Midbrain (tissue), 1 donor: ENCODE measurements at regions not wholly inside any gene's neighbourhood (a gene's known extent, or its start where the extent isn't known, plus 50 kb on each side); places are given as distances from the start of the nearest gene placed in this dataset.

ENCODE experiments used
- DNase-seq: peaks from one replicate; lab custom pipeline; 2025; lab: John Stamatoyannopoulos, UW

DNA sequence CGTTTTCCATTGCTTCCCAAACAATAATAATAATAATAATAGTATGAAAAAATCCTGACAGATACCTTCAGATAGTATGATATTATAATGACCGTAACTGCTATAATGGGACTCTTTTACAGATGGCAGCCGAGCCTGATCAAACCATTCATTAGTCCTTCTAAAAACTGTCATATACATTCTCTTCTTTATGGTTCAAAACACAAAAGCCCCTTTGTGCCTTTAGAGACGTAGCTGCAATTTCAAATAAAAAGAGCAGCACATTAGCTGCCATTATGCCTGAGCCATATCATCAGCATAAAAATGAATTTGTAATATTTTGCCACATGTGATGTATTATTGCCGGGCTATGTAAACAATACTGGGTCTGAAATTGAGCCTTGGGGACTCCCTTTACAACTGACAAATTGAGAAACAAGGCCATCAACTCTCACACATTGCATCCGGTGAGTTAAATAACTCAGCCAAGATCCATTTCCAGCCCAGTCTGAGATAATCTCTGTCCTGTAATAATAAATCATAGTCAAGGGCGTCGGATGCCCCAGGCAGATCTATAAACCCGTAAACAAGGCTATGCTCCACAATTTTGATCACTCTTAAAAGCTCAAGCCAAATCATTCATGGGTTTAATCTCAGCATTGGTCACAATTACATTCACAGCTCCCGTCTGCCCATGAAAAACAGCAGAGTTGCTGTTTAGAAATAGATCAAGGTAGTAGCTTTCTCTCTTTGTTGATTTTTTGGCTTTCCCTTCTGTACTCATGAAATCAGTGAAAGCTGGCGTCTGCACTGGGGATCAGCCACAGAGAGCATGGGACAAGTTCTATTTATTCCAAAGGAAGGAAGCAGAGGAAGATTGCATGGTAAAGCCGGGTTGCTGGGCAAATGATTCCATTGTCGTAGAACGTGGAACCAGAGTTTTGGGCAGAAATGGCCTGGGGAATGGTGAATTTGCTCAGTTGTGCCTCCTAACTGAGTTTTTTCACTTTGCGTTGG, 150.1 kb upstream of the BMPER start:
- no peak for DNase-seq

DNA sequence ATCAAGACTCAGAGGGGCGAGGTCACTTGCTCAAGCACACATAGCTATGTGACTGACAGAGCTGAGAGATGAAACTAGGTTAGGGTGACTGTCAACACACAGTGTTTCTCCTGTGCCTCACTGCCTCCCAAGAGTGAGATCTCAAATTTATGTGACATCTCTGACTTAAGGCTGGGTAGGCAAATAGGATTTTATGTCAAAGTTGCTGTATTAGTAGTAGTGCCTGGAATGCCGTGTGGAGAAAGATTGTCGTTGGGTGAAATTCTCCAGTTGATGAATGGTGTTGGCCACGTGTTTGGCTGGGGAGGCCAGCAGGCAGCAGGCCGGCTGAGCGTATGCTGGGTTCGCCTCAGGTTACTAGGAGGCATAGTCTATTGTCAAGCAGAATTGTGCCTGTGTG, 148.3 kb upstream of the BMPER start:
- no peak for DNase-seq

DNA sequence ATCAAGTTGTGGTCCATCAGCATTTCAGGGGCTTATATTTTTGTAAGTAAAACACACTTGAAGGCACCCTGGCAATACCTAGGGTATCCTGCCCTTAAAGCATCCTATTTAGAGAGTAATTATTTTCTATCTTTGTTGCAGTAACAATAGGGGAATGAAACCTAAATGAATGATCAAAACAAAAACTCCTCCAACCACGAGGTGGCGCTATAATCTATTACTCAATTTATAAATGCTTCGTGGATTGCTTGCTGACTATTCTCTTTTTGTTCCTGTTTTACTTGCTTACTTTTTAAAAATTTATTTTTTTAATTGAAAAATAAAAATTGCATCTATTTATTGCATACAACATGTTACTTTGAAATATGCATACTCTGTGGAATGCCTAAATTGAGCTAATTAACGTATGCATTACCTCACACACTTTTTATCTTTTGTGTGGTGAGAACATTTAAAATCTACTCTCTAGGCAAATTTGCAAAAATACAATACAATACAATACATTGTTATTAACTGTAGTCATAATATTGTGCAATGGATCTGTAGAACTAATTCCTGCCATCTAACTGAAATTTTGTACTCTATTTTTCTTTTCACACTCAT, 147.7 kb upstream of the BMPER start:
- peak; percentile 75 for DNase-seq

DNA sequence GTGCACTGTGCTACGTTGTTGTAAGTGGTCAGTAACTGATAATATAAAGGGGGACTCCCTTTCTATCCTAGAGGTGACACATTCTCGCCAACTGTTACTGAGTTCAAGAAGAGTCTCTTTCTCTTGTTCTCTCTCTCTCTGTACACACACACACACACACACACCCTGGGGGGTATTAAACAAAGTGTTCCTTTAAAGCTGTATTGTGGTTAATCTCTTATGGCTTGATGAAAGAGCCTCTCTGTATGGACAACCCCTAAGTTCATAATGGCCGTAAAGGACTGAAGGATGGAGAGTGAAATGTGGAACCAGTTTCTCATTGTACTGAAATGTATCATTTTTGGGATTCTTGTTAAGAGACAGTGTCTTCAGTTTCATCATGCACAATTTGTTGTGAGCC, 145.2 kb upstream of the BMPER start:
- no peak for DNase-seq

DNA sequence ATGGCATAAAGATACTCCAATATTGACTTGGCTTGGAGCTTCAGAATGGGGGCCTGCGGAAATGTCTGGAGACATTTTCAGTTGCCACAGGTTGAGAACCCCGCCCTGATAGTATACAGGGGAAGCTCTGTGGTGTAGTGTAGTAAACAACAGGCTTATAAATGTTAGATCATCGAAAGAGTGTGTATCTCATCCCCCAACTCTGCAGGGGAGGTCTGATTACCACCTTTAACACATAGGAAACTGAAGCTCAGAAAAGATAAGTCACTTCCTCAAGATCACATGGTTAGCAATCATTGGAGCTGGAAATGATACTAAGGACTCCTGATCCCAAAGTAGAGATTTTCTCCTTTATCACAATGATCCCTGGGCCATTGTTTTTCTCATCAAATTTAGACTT, 144.5 kb upstream of the BMPER start:
- no peak for DNase-seq

DNA sequence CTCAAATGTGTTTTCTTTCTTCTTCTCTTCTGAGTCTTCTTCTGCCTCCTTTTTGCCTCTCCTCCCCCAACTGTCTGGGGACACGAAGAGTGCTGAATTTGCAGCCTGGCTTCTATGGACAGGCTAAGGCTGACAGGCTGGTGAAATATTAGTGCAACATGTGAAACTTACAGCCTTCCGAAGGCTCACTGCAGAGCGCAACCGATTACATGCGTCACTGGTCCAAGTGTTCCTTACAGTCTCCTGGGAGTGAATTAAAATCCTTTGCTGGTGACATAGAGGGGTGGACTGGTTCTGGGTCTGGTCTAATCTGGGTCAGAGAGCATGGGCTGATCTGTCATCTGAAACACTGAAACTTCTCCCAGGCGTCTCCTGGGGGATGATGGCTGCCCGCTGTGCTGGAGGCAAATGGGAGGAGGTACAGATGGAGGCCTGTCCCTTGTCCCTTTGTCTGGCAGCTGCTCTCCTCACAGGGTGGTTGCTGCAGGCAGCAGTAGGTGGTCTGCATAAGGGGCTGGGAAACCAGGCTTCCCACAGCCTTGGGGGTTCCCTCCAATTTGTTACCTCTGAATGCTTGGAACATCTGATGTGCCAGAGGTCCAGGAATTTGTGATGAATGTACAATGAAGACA, 143.8 kb upstream of the BMPER start:
- no peak for DNase-seq

DNA sequence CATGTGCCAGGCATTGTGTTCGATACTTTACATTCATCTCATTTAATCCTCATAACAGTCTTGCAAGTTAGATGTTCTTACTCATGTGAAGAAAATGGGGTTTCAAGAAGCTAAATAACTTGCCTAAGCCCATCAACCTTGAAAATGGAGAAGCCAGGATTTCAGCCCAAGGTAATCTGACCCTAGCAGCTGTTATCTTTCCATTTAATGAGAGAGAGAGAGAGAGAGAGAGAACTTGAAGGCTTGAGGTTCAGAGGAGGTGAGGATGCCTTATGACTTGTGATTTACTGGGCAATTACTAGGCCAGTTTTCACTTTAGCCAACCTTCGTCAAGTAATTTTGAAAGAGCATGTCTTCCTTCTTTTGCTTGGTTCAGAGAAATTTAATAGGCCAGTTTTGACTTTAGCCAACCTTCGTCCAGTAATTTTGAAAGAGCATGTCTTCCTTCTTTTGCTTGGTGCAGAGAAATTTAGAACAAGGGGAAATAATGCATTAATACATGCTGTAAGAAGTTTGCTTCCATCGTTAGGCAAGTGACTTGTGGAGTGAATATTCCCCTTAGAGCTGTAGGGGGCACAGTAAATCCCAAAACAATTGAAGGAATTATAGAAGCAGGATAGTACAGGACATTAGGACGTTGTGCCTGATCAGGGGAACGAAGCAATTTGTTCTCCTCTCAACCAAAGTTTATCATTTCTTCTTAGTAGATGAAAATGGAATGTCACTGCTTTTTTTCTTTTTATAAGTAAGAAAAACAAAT, 143.0 kb upstream of the BMPER start:
- no peak for DNase-seq

DNA sequence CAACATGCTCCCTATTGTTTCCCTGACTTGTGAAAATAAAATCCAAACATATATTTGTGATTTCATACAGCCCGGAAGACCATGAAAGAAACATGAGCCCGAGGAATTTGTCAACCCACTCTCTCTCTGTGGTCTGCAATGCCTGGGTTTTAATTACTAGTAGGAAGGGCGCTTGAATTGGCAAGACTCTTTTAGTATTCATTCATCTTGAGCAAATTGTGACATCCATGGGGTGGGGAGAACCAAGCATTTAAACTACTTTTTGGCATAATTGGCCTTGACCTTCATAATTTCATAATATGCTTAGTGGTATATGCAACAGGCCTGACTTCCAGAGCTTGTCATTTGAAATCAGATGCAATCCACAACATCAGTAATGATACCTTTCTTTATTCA, 142.4 kb upstream of the BMPER start:
- no peak for DNase-seq

DNA sequence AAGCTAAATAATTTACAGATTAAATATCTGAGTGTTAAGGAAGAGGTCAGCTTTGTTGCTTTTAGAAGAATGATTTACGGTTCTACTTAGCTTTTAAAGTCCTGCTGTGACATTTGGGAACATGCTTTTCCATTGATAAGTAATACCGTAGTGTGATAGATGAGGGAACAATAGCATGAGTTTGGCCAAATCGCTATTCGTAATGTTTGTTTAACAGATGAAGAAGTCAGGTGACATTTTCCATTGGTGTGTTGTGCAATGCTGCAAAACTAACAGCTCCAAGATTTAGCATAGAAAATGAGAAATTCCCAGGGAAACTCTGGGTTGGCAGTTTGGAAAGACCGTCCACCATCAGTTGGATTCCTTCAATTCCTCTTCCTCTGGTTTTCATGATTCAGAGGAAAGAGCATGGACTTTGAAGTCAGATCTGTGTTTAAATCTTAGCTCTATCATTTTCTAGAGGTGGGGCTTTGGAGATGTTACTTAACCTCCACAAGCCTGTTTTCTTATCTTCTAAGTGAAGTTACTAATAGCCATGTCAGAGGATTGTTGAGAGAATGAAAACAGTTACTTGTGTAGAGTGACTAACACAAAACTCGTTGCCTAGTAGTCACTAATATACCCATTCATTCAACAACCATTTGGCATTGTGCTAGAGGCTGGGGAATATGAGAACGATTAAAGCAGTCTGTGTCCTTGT, 140.4 kb upstream of the BMPER start:
- DNase-seq: no peak

DNA sequence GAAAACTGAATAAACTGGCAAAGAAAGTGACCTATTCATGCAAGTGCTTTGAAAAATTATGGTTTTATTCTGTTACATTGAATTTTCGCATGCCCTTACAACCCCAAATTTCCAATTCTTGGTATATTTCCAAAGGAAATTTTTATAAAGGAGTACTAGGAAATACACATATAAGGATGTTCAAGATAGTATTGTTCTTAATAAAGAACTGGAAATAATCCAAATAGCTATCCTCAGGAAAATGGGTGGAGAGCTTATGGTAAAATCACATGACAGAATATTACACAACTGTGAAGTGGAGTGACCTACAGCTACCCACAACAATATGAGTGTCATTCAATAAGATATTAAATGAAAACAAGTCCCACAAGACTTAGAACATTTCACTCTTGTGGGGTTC, 138.9 kb upstream of the BMPER start:
- no peak for DNase-seq

DNA sequence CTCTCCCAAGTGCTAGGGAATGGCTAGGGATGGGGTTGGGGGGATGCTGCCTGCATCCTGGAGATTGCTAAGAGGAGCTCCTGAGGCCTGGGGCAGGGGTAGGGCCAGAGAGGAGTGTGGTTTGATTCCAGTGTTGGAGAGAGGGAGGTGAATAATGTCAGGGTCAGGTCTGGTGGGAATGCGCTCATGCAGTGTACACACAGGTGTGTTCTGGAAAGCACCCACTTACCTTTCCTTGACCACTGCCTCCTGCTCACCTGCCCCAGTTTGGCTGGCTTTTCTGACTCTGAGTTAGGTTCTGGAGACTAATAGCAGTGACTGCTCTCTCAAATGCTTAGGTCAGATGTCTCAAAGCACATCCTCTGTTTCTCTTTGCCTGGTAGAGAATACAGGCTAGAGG, 135.4 kb upstream of the BMPER start:
- no peak for DNase-seq

DNA sequence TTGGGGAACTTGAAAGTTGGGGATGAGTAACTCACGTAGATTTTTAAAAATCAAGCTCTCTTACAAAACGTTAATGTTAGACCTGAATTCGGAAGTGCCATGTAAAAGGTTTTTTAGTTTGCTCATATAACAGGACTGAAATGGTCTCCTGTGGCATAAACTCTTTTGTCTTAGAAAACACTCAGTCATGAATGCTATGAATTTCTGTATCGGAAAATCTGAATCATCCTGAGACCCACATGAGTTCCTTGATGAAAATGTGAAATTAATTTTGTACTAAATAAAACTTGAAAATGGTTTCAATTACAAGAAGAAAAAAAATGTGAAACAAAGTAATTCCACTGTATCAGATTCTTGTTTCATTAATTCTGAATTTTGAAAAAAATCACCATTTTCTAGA, 134.8 kb upstream of the BMPER start:
- no peak for DNase-seq

DNA sequence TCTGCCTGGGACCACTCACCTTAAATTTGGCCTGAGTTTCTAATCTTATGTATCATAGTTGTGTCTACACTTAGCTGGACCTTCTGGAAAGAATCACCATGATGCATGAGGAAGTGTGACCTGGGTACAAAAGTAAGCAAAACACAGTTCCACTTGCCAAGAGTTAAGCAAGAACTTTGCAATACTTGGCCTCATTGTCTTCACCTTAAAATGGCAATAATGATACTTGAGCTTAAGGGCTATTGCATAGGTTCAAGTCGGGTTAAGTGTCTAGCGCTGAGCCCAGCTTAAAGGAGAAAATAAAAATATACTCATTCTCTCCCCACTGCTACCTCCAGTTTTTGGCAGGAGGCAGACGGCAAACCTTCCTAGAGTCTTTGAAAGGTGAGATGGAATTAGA, 133.9 kb upstream of the BMPER start:
- DNase-seq: no peak

DNA sequence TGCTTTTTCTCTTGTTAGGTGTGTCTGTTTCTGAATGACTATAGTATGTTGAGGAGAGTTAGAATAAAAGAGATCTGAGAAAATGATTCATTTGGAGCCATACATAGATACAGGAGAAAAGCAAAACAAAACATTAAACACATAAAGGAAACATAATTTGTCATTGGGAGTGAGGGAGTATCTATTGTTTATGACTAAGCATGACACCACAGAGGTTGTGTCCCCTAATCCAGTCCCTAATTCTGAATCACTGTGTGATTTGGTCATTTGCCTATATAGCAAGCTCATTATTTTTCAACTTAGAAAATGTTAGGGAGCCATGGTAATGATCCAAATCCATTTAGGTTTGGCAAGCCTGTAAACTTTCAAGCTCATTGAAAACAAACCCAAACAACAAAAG, 132.3 kb upstream of the BMPER start:
- DNase-seq: no peak

DNA sequence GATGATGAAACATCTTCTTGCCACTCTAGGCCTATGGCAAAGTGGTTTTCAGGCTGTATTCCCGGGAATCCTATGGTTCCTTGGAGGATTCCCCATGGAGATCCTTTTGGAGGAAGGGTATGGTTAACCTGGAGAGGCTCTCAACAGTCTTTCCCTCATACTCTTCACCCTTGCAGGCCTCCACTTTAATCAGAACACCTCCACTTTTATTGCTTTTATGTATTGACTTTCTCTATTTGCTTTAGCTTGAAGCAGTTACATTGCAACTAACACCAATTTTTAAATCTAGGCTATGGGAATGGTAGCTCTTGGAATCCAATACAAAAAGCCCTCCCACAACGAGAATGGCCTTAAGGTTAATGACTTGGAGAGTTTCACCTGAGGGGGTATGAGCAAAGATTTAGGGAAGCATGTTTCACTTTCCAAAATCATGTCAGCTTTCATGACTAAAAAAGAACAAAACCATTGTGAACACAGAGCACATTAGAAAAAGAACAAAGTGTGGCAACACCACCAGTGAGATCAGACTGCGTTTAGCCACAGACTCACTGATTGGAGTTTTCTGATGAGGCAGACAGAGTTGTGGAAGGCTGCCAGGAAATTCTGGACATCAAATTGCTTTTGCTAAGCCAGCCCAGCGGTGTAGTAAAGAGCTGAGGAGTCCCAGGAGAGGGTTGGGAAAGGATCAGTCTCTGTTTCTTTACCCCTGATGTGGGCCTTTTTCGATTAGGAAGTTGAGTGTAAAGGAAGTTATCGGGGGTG, 130.4 kb upstream of the BMPER start:
- DNase-seq: peak; percentile 36

DNA sequence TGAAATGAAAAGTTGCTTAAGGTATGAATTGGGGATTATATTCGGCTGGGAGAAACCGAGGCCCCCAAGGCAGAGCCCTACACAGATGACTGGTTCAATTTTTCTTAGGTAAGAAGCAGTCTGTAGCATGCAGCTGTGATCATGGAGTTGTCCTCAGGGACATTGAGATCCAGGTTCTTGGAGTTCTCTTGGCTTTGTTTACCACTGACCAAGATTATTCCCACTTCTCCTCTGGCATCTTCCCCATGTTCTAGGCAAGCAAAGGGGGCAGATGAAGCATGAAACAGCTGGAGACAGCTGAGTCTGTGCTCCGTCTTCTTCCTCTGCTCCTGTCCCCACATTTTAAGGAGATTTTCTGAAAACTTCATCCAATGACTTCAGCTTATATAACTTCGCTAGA, 129.5 kb upstream of the BMPER start:
- no peak for DNase-seq

DNA sequence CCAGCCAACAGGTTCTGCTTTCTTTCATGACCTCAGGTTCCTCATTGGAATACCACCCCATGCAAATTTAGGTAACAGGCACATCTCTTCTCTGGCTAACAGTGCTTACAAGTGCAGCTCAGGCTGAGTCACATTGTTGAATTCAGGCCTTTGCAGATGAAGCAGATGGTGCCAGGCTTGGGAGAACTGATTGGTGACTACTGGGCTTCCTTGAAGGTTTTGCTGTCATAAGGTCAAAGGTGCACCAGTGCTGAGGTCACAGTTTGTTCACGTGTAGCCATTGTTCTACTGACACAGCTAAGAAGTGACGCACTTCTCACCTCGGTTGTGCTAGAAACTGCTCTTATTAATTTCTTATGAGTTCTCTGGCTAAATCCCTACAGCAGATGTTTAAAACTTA, 128.6 kb upstream of the BMPER start:
- DNase-seq: no peak

DNA sequence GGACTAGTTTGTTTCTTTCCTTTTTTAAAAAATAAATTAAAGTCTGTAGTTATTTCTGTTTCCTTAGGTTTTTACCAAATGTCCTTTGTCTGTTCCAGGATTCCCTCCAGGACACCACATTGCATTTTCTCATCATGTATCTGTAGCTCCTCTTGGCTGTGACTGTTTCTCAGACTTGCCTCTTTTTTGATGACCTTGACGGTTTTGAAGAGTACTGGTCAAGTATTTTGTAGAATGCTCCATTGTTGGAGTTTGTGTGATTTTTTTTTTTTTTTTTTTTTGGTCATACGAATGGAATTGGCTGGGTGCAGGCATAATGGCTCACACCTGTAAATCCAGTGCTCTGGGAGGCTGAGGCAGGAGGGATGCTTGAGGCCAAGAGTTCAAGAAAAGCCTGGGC, 127.1 kb upstream of the BMPER start:
- no peak for DNase-seq

DNA sequence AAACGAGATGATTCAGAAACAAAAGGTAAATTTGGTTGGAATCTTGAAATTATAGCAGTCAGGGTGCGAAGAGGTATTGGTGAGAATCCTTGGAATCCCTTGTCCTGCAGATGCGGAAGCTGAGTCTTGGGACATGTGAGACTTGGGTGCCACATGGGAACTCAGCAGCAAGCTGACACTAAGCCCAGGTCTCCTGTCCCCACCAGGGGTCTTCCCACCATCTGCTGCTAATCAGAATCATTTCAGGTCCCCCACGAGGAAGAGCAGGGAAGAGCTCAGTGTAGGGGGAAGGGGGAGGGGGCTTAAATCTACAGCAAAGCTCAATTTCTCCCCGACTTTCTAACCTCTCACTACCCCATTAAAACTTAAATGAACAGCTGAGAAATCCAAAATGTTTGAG, 126.1 kb upstream of the BMPER start:
- DNase-seq: no peak

DNA sequence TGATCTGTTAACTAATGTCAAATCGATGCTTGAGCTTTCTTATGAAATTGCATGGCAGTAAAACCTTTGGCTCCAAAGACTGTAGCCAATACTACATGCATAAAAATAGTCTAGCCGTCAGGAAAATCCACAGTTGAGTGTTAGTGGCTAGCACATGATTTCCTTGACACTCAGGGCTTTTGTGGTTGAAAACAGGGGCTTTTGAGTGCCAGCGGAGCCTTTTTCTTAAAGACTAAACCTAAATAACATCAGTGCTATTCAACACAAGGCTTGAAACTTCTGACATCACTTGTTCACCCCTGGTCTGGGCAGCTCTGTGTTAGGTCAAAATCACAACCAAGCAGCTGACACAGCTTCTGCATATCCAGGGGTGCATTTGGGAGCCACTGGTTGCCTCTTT, 124.2 kb upstream of the BMPER start:
- DNase-seq: no peak

DNA sequence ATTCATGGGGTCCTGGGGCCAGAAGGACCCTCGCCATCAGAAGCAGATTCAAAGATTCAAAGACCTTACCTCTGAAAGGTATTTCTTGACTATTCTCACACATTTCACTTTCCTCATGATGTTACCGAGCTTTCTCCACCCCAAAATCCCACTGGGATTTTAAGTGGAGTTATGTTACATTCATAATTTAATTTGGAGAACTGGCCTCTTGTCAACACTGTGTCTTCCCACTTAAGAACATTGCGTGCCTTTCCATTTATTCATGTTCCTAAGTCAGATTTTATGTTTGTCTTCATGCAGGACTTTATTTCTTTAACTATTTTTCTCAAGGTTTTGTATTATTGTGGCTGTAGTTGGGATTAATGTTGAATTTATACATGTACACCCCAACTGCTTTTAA, 123.5 kb upstream of the BMPER start:
- no peak for DNase-seq
